ENCODE measurements at regions not wholly inside any gene's neighbourhood (a gene's known extent, or its start where the extent isn't known, plus 50 kb on each side); places are given as distances from the start of the nearest gene placed in this dataset.

GRCh38 chr2:151051574-151052220 lies 210.0 kb downstream of the RBM43 start:
- TF ChIP-seq, protein P1, sequence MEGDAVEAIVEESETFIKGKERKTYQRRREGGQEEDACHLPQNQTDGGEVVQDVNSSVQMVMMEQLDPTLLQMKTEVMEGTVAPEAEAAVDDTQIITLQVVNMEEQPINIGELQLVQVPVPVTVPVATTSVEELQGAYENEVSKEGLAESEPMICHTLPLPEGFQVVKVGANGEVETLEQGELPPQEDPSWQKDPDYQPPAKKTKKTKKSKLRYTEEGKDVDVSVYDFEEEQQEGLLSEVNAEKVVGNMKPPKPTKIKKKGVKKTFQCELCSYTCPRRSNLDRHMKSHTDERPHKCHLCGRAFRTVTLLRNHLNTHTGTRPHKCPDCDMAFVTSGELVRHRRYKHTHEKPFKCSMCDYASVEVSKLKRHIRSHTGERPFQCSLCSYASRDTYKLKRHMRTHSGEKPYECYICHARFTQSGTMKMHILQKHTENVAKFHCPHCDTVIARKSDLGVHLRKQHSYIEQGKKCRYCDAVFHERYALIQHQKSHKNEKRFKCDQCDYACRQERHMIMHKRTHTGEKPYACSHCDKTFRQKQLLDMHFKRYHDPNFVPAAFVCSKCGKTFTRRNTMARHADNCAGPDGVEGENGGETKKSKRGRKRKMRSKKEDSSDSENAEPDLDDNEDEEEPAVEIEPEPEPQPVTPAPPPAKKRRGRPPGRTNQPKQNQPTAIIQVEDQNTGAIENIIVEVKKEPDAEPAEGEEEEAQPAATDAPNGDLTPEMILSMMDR (IDR thresholded peaks at IDR 0.05; ENCODE audit: low read depth, low read length, poor library complexity, severe bottlenecking), result peak; percentile 82
- TF ChIP-seq EZH2phosphoT487 (IDR thresholded peaks at IDR 0.05; ENCODE audit: borderline replicate concordance, low read length), result no peak

Data from DOHH2 (cell line).